Activated CD8-positive, alpha-beta memory T cell treated with anti-CD3 and anti-CD28 coated beads, Interleukin-2, amount 10 ng/mL, durations not matched to agents 7 days and 5 days (primary cell): ENCODE measurements at regions not wholly inside any gene's neighbourhood (a gene's known extent, or its start where the extent isn't known, plus 50 kb on each side); places are given as distances from the start of the nearest gene placed in this dataset.

Experiments used
- ATAC-seq: fragments of 150-1000 bp; cut with Tn5 transposase; one replicate; pipeline ENCODE4 v1.10.0; 2021; ENCODE audit warnings: moderate library complexity
- CTCF ChIA-PET: fragments of 350-600 bp; sonication (Branson Sonifier 250); formaldehyde crosslinking; loops from one replicate; lab custom pipeline; 2021; ENCODE audit warnings: antibody characterized with exemption; lab: Charles Lee
- DNase-seq: peaks from one replicate; pipeline ENCODE4 v3.0.0-alpha.2; 2020
- H3K27ac Mint-ChIP-seq: one replicate; pipeline ENCODE4 v1.8.0; 2021; ENCODE audit warnings: mild to moderate bottlenecking, mixed read lengths
- H3K27me3 Mint-ChIP-seq: one replicate; pipeline ENCODE4 v1.8.0; 2021; ENCODE audit warnings: mixed read lengths
- H3K36me3 Mint-ChIP-seq: one replicate; pipeline ENCODE4 v1.8.0; 2021; ENCODE audit warnings: mild to moderate bottlenecking, mixed read lengths
- H3K4me1 Mint-ChIP-seq: one replicate; pipeline ENCODE4 v1.8.0; 2021; ENCODE audit warnings: mixed read lengths
- H3K4me3 Mint-ChIP-seq: one replicate; pipeline ENCODE4 v1.8.0; 2021; ENCODE audit warnings: mild to moderate bottlenecking, moderate library complexity, mixed read lengths
- H3K9me3 Mint-ChIP-seq: one replicate; pipeline ENCODE4 v1.8.0; 2022; ENCODE audit warnings: low read depth, mixed read lengths

DNA sequence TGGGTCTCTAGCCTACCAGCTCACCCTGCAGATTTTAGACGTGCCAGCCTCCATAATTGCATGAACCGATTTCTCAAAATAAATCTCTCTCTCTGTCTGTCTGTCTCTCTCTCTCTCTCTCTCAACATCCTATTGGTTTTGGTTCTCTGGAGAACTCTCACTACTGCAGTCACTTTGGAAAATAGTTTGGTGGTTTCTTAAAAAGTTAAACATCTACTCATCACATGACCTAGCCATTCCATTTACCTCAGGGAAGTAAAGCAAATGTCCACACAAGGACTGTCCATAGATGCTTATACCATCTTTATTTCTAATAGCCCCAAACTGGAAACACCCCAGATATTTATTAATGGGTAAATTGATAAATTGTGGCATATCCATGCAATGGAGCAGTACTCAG is 119.5 kb downstream of the SNX19 start:
- ATAC-seq (no peak), DNase-seq (no peak)
- no peaks in the 10 kb centered on the region for H3K4me1 Mint-ChIP-seq
- no peaks in the 10 kb centered on the region for H3K36me3 Mint-ChIP-seq
- peaks cover 20% of the 10 kb centered on the region for H3K27me3 Mint-ChIP-seq
- H3K9me3 Mint-ChIP-seq, result no peaks in the 10 kb centered on the region
- H3K4me3 Mint-ChIP-seq, result no peak overlapping the region
- no peak overlapping the region for H3K27ac Mint-ChIP-seq
- CTCF ChIA-PET, result no interaction called here

DNA sequence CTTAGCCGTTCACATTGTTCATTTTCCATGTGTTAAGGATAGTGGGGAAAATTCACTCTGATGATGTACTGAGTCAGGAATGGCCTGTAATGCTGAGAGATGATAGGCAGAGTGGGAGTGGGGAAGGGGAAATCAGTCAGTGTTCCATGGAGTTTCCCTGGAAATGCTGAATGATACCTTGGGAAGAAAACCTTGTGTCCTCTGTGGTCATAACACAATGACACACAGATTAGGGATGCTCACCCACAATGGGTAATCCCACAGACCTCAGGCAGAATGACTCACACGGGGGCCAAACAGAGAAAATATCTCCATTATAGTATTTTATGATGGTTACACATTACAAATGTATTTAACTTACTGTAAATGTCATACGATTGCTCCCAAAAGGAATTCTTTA is 118.0 kb downstream of the SNX19 start:
- no peak overlapping the region for H3K4me3 Mint-ChIP-seq
- CTCF ChIA-PET, result no interaction called here
- ATAC-seq, result no peak

DNA sequence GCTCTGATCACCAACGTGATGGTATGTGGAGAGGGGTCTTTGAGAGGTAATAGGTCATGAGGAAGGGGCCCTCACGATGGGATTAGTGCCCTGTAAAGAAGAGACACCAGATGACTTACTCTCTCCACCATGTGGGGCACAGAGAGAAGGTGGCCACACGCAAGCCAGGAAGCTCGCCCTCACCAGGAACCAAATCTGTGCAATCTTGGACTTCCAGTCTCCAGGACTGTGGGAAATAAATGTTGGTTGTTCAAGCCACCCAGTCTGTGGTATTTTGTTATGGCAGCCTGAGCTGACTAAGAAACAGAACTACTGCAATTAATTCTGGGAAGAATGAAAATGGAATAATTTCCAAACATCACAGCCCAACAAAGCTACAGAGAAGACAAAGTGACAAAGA is 117.5 kb downstream of the SNX19 start:
- H3K9me3 Mint-ChIP-seq, result no peaks in the 10 kb centered on the region
- DNase-seq, result no peak
- no peaks in the 10 kb centered on the region for H3K36me3 Mint-ChIP-seq
- H3K27me3 Mint-ChIP-seq, result peaks cover 16% of the 10 kb centered on the region
- CTCF ChIA-PET, result interaction anchor here (0.9 kb wide), 1 partner anchor 367 kb away, joined by 3 read pairs; no protein-coding TSS in a partner anchor
- no peak overlapping the region for H3K4me3 Mint-ChIP-seq
- ATAC-seq, result no peak
- no peaks in the 10 kb centered on the region for H3K4me1 Mint-ChIP-seq
- no peak overlapping the region for H3K27ac Mint-ChIP-seq

More for the DNA sequence above, 118.0 kb downstream of the SNX19 start:
- Mint-ChIP-seq H3K4me1 (no peaks in the 10 kb centered on the region), H3K9me3 (no peaks in the 10 kb centered on the region), H3K27me3 (peaks cover 16% of the 10 kb centered on the region), H3K27ac (no peak overlapping the region), H3K36me3 (no peaks in the 10 kb centered on the region)
- DNase-seq, result no peak

DNA sequence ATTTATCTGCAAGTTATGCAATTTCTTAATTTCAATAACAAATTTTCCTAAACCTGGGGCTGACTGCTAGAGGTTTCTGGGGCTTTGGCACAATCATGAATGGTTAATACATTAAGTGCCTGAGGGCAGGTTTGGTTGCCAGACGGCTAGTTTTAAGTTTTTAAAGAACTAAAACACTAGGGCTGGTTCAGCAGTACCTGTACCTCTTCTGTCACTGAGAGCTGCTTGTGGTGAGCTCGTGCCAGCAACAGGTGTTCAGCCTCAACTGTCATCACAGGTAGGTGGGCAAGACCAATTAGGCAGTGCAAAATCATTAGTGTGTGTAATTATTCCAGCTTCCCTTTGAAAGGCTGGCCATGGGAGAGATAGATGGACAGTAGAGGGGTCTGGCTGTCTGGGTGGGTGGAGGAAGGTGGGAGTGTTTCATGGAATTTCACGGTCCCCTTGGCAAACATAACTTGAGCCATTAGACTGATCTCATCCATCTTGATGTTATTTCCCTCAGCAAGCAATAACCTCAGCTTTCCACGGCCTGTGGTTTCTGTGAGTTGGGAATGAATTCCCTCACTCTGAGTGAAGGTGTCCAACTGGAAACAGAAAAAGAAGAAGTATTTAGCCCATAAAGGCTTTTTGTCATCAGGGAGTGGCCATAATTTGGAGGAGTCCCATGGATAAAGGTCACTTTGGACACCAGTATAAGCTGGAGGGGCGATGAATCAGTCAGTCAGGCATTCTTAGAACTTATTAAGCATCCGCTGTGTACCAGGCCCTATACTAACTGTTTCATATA is 114.8 kb downstream of the SNX19 start:
- Mint-ChIP-seq H3K9me3 (no peaks in the 10 kb centered on the region), H3K4me1 (no peaks in the 10 kb centered on the region), H3K4me3 (no peak overlapping the region), H3K27ac (no peak overlapping the region), H3K36me3 (no peaks in the 10 kb centered on the region), H3K27me3 (peaks cover 6% of the 10 kb centered on the region)
- ATAC-seq (no peak), DNase-seq (no peak)
- CTCF ChIA-PET, result no interaction called here

DNA sequence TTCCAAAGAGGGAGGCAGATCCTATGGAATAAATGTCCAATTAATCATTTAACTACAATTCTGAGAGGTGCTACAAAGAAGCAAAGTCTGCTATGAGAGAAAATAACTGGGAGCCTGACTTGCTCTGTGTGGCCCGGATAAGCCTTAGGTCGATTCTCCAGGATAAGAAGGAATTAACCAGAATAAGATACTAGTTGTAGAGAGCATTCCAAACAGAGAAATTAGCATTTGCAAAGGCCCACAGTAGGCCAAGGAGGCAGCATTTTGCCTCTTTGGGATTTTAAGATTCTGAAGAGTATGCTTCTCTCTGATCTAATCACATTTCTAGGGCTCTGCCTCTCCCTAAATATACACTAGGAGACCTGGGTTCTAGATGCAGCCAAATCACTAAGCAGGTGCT is 113.7 kb downstream of the SNX19 start:
- Mint-ChIP-seq H3K9me3 (no peaks in the 10 kb centered on the region), H3K27ac (no peak overlapping the region), H3K4me1 (no peaks in the 10 kb centered on the region), H3K27me3 (peaks cover 7% of the 10 kb centered on the region), H3K36me3 (no peaks in the 10 kb centered on the region), H3K4me3 (no peak overlapping the region)
- DNase-seq (no peak), ATAC-seq (no peak)
- CTCF ChIA-PET, result no interaction called here

DNA sequence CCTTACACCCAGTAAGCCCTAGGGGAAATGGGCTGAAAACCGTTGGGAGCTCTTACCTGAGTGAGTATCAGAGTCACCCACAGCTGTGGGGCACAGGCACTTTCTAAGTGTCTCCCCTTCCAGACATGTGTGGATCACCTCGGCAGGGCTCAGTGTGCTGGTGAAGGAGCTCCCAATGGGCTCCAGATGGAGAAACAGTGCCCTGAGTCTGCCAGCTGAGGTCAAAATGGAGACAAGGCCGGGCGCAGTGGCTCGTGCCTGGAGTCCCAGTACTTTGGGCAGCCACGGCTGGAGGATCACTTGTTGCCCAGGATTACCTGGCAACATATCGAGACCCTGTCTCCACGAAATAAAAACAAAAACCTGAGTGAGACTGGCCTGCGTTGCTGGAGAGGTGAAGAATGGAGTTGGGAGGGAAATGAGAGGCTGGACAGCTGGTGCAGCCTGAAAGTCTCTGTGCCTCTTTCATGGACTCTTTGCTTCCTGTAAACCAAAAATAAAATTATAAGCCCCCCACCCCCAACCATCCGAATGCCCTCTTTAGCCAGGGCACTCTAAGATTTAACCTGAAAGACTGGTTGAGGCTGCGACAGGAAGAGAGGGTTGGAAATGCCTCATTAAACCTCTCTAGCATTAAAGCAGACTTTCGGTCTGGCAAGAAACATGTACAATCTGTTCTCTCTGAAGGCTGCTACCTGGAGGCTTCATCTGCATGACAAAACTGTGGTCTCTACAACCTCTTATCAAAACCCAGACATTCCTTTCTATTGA is 111.8 kb downstream of the SNX19 start:
- H3K36me3 Mint-ChIP-seq, result no peaks in the 10 kb centered on the region
- H3K4me3 Mint-ChIP-seq, result no peak overlapping the region
- ATAC-seq (no peak), DNase-seq (no peak)
- CTCF ChIA-PET, result no interaction called here
- no peak overlapping the region for H3K27ac Mint-ChIP-seq
- H3K4me1 Mint-ChIP-seq, result no peaks in the 10 kb centered on the region
- peaks cover 7% of the 10 kb centered on the region for H3K27me3 Mint-ChIP-seq
- no peaks in the 10 kb centered on the region for H3K9me3 Mint-ChIP-seq

DNA sequence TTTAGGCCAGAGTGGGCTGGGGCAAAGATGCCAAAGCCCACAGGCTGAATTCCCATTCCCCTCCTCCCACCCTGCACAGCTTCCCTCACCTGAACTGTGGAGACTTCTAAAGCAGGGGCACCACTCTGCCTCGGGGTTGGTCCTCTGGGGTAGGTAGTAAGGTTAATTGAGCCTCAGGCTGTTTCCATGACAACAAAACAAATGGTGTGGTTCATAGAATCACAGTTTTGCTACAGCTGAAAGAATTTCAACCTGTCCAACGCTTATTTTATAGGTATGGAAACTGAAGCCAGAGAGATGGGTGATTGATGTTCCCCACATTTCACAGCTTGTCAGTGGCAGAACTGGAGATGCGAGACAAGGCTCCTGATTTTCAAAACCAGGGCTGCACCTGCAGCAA is 109.5 kb downstream of the SNX19 start:
- no peaks in the 10 kb centered on the region for H3K9me3 Mint-ChIP-seq
- H3K27me3 Mint-ChIP-seq, result peaks cover 13% of the 10 kb centered on the region
- CTCF ChIA-PET, result no interaction called here
- ATAC-seq (no peak), DNase-seq (no peak)
- H3K4me1 Mint-ChIP-seq, result no peaks in the 10 kb centered on the region
- no peak overlapping the region for H3K4me3 Mint-ChIP-seq
- no peak overlapping the region for H3K27ac Mint-ChIP-seq
- H3K36me3 Mint-ChIP-seq, result no peaks in the 10 kb centered on the region

DNA sequence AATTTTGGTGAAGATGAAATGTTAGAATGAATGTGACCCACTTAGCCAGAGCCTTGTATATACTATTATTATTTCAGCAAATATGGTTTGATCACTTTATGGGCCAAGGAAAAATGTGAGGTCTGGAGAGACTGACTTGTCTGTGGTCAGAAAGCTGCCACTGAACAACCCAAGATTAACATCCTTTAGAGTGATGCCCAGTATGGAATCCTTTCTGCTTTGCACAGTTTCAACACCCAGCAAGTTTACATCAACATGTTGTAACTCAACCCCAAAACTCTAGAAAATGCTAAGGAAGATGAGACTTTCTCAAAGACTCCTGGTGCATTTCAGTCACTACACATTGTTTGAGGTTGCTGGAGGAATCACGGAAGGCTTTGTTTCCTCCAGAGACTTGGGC is 107.7 kb downstream of the SNX19 start:
- CTCF ChIA-PET, result interaction anchor here (0.8 to 1.4 kb wide), 2 partner anchors 20 to 54 kb away, joined by 3 read pairs; no protein-coding TSS in a partner anchor
- no peaks in the 10 kb centered on the region for H3K4me1 Mint-ChIP-seq
- DNase-seq (no peak), ATAC-seq (no peak)
- H3K27me3 Mint-ChIP-seq, result peaks cover 15% of the 10 kb centered on the region
- no peak overlapping the region for H3K4me3 Mint-ChIP-seq
- H3K27ac Mint-ChIP-seq, result no peak overlapping the region
- H3K36me3 Mint-ChIP-seq, result no peaks in the 10 kb centered on the region
- no peaks in the 10 kb centered on the region for H3K9me3 Mint-ChIP-seq

DNA sequence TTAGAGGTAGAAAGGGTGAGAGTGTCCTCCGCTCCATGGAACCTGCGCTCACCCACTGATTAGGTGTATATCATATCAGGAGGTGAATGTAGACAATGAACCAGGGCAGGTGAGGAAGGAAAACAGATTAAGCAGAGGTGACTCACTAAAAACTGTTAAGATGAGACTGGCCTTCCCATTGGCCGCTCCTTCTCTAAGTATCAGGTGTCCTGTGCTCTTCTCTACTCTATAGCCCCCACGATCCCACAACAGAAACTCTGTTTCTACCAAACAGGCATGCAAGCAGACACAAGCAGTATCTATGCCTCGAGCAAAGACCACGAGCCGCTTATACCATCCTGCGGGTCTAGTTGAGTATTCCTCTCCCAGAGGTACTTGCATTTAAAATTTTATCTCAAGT is 103.1 kb downstream of the SNX19 start:
- CTCF ChIA-PET, result no interaction called here
- ATAC-seq (no peak), DNase-seq (no peak)
- Mint-ChIP-seq H3K4me1 (peaks cover 4% of the 10 kb centered on the region), H3K27ac (no peak overlapping the region), H3K4me3 (no peak overlapping the region), H3K27me3 (peaks cover 25% of the 10 kb centered on the region), H3K36me3 (no peaks in the 10 kb centered on the region), H3K9me3 (no peaks in the 10 kb centered on the region)

DNA sequence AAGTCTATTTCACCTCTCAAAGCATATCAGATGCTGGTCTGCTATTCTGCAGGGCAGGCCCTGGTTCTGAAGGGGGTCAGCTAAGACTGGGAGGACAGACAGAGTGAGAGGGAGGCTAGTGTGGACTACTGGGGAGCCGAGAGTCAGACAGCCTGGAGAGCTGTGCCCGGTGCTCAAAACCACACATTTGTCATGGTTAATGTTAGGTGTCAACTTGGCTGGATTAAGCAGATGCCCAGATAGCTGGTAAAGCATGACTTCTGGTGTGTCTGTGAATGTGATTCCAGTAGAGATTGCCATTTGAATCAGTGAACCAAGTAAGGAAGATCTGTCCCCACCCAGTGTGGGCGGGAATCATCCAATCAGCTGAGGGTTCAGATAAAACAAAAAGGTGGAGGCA is 102.6 kb downstream of the SNX19 start:
- no peaks in the 10 kb centered on the region for H3K36me3 Mint-ChIP-seq
- CTCF ChIA-PET, result no interaction called here

DNA sequence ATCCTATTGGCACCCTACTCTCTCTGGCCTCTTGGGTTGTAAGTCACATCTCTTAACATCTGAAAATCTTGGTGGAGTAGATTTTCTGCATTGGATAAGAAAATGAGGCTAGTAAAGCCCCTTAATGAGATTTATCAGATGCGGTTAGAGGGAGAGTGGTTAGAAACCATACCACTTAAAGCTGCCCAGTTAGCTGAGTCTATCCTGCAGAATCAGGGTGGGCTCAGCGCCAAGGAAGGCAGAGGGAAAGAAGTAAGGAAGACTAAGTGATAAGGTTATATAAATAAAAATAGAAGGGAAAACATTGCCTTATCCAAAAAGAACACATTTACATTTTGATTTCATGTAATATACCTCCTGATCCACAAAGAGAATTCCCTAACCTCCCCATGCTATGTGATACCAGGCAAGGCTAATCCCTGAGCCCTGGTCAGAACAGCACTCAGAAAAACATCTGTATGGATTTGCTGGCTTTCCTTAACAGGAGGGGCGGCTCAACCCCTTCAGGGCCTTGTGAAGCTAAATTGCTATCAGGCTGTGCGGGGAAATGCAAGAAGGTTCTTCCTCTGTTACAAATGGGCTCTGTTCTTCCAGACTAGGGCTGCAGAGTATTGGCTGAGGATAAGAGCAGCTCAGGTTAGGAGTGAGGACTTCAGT is 101.7 kb downstream of the SNX19 start:
- no peak overlapping the region for H3K27ac Mint-ChIP-seq
- H3K4me1 Mint-ChIP-seq, result peaks cover 4% of the 10 kb centered on the region
- no peak overlapping the region for H3K4me3 Mint-ChIP-seq
- no peak for ATAC-seq
- CTCF ChIA-PET, result no interaction called here
- no peaks in the 10 kb centered on the region for H3K9me3 Mint-ChIP-seq
- DNase-seq, result no peak
- no peaks in the 10 kb centered on the region for H3K36me3 Mint-ChIP-seq
- peaks cover 27% of the 10 kb centered on the region for H3K27me3 Mint-ChIP-seq

More for the DNA sequence above, 102.6 kb downstream of the SNX19 start:
- no peaks in the 10 kb centered on the region for H3K9me3 Mint-ChIP-seq
- no peak for ATAC-seq
- H3K27ac Mint-ChIP-seq, result no peak overlapping the region
- no peak for DNase-seq
- H3K4me1 Mint-ChIP-seq, result peaks cover 4% of the 10 kb centered on the region
- peaks cover 26% of the 10 kb centered on the region for H3K27me3 Mint-ChIP-seq
- H3K4me3 Mint-ChIP-seq, result no peak overlapping the region

DNA sequence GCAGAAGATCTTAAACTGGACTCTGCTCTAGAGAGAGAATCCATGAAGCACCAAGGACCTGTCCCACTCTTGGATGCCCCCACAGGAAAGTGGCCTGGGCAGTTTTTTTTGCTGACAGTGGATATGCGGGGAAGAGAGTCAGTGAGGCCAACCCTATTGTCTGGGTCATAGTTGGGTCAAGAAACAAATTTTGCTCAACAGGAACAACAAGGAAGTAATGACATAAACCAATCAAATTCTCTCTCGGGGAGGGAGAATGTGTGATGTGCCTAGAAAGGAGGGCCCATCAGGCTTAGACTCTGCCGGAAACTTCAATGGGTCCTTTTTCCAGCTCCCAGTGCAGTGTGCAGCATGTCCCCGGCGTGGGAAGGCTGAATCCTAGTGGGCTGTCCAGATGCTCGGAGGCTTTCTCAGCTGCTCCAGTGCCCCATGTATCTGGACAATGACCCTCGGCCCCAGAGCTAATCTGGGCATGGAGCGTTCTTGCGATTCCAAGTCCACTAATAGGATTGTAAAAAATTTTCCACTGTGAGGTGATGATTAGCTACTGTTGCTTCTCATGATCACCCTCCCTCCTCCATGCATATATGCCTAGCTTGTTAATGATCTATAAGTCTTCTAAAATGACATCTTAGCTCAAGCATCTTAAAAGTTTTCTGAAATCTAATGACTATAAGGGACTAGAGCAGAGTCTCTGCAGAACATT is 101.0 kb downstream of the SNX19 start:
- Mint-ChIP-seq H3K9me3 (no peaks in the 10 kb centered on the region), H3K27me3 (peaks cover 26% of the 10 kb centered on the region)
- ATAC-seq, result no peak

DNA sequence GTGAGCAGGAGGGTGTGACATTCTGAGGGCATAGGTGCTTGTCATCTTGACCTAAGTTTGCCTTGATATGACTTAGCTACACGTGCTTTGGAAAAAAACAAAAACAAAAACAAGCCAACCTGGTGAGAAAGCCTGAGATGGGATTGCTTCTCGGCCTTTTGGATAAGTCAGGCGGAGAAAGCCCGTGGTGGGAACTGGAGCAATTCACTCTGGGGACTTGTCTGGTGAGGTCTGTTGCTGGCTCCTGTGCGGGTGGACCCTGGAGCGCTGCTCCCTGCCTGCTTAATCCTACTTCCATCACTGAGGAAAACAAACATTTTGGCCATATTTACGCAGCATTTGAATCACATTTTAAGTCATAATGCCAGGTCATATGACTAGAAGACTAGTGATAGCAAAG is 100.3 kb downstream of the SNX19 start:
- CTCF ChIA-PET, result interaction anchor here (1.3 kb wide), 1 partner anchor 46 kb away, joined by 5 read pairs; no protein-coding TSS in a partner anchor

More for the DNA sequence above, 101.0 kb downstream of the SNX19 start:
- CTCF ChIA-PET, result interaction anchor here (1.3 kb wide), 1 partner anchor 47 kb away, joined by 5 read pairs; no protein-coding TSS in a partner anchor
- H3K27ac Mint-ChIP-seq, result no peak overlapping the region
- H3K36me3 Mint-ChIP-seq, result no peaks in the 10 kb centered on the region
- no peak overlapping the region for H3K4me3 Mint-ChIP-seq
- no peak for DNase-seq
- peaks cover 4% of the 10 kb centered on the region for H3K4me1 Mint-ChIP-seq

More for the DNA sequence above, 100.3 kb downstream of the SNX19 start:
- Mint-ChIP-seq H3K4me3 (no peak overlapping the region), H3K27me3 (peaks cover 24% of the 10 kb centered on the region), H3K36me3 (no peaks in the 10 kb centered on the region), H3K4me1 (peaks cover 4% of the 10 kb centered on the region), H3K9me3 (no peaks in the 10 kb centered on the region), H3K27ac (no peak overlapping the region)
- no peak for DNase-seq
- no peak for ATAC-seq
